ENCODE measurements at regions not wholly inside any gene's neighbourhood (a gene's known extent, or its start where the extent isn't known, plus 50 kb on each side); places are given as distances from the start of the nearest gene placed in this dataset.
"Not testable (repeated sequence)": the region's sequence is repeated elsewhere in the genome, so short reads cannot be mapped to it uniquely, and the experiment has no call there.

GRCh38 chr12:127582074-127582473 is 684.9 kb upstream of the TMEM132C start:
- no peak for DNase-seq (ENCODE audit: low spot score)

GRCh38 chr12:127583041-127583440 is 683.9 kb upstream of the TMEM132C start:
- no peak for DNase-seq (ENCODE audit: low spot score)

GRCh38 chr12:127588249-127588648 is 678.7 kb upstream of the TMEM132C start:
- no peak for DNase-seq (ENCODE audit: low spot score)

- no peak for DNase-seq (ENCODE audit: low spot score)
Observed at GRCh38 chr12:127589541-127589940, 677.4 kb upstream of the TMEM132C start.

GRCh38 chr12:127590868-127591267 is 676.1 kb upstream of the TMEM132C start:
- no peak for DNase-seq (ENCODE audit: low spot score)

GRCh38 chr12:127592245-127592644 is 674.7 kb upstream of the TMEM132C start:
- no peak for DNase-seq (ENCODE audit: low spot score)

GRCh38 chr12:127594351-127594970 is 672.5 kb upstream of the TMEM132C start:
- no peak for DNase-seq (ENCODE audit: low spot score)

- no peak for DNase-seq (ENCODE audit: low spot score)
Observed at GRCh38 chr12:127595506-127595905, 671.5 kb upstream of the TMEM132C start.

- no peak for DNase-seq (ENCODE audit: low spot score)
Observed at GRCh38 chr12:127596891-127597290, 670.1 kb upstream of the TMEM132C start.

GRCh38 chr12:127599436-127599835 is 667.5 kb upstream of the TMEM132C start:
- no peak for DNase-seq (ENCODE audit: low spot score)

- no peak for DNase-seq (ENCODE audit: low spot score)
Observed at GRCh38 chr12:127600211-127600610, 666.8 kb upstream of the TMEM132C start.

GRCh38 chr12:127606476-127607015 is 660.4 kb upstream of the TMEM132C start:
- DNase-seq (ENCODE audit: low spot score): no peak

- no peak for DNase-seq (ENCODE audit: low spot score)
Observed at GRCh38 chr12:127607146-127607725, 659.7 kb upstream of the TMEM132C start.

- DNase-seq (ENCODE audit: low spot score): not testable (repeated sequence)
Observed at GRCh38 chr12:127608359-127608758, 658.6 kb upstream of the TMEM132C start.

GRCh38 chr12:127613056-127613455 is 653.9 kb upstream of the TMEM132C start:
- no peak for DNase-seq (ENCODE audit: low spot score)

- no peak for DNase-seq (ENCODE audit: low spot score)
Observed at GRCh38 chr12:127619869-127620734, 646.9 kb upstream of the TMEM132C start.

GRCh38 chr12:127620735-127621355 is 646.1 kb upstream of the TMEM132C start:
- DNase-seq (ENCODE audit: low spot score): no peak

GRCh38 chr12:127621366-127621765 is 645.6 kb upstream of the TMEM132C start:
- DNase-seq (ENCODE audit: low spot score): no peak

GRCh38 chr12:127623362-127623761 is 643.6 kb upstream of the TMEM132C start:
- DNase-seq (ENCODE audit: low spot score): no peak

- DNase-seq (ENCODE audit: low spot score): no peak
Observed at GRCh38 chr12:127625176-127625771, 641.7 kb upstream of the TMEM132C start.

GRCh38 chr12:127628645-127629044 is 638.3 kb upstream of the TMEM132C start:
- no peak for DNase-seq (ENCODE audit: low spot score)
